Astrocyte of the spinal cord (primary cell): ENCODE measurements at regions not wholly inside any gene's neighbourhood (a gene's known extent, or its start where the extent isn't known, plus 50 kb on each side); places are given as distances from the start of the nearest gene placed in this dataset.

Experiments
- DNase-seq: peaks from one replicate; pipeline ENCODE4 v3.0.0; 2011; ENCODE audit warnings: low read depth, low spot score
- H3K4me3 ChIP-seq: 2 replicates; pipeline ENCODE4 v1.5.1; 2011; ENCODE audit warnings: low read depth, mild to moderate bottlenecking, low read length, moderate library complexity
- in situ Hi-C: cut with HindIII; loops from 2 replicates; pipeline ENCODE4 v1.10.0; 2017; ENCODE audit warnings: low sequenced_read_pairs
- TF ChIP-seq, protein P1 (sequence below): IDR thresholded peaks from 2 replicates; pipeline ENCODE4 v1.5.1; 2012; ENCODE audit warnings: low read depth, mild to moderate bottlenecking, low read length, inconsistent platforms

DNA sequence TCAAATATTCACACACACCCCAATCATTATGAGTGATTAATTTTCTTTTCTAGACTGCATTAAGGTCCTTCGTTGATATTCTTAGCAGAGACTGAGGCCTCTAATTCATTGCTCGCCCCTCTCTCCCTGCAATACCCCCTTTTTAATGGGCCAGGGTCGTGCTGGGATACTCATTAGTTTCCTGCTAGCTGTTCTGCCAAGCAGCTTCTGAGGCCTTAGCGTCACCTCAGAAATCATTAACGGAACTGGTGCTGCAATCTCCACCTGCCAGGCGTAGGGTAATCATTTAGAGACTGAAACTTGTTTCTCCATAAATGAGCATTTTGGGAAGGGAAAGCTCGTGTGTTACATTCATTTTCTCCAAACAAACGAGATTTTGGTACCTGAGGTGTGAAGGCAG, 1054.7 kb downstream of the GALC start:
- no peak for DNase-seq
- TF ChIP-seq, protein P1, sequence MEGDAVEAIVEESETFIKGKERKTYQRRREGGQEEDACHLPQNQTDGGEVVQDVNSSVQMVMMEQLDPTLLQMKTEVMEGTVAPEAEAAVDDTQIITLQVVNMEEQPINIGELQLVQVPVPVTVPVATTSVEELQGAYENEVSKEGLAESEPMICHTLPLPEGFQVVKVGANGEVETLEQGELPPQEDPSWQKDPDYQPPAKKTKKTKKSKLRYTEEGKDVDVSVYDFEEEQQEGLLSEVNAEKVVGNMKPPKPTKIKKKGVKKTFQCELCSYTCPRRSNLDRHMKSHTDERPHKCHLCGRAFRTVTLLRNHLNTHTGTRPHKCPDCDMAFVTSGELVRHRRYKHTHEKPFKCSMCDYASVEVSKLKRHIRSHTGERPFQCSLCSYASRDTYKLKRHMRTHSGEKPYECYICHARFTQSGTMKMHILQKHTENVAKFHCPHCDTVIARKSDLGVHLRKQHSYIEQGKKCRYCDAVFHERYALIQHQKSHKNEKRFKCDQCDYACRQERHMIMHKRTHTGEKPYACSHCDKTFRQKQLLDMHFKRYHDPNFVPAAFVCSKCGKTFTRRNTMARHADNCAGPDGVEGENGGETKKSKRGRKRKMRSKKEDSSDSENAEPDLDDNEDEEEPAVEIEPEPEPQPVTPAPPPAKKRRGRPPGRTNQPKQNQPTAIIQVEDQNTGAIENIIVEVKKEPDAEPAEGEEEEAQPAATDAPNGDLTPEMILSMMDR = no peak
- no peak overlapping the region for H3K4me3 ChIP-seq
- in situ Hi-C loops = no loop called here

DNA sequence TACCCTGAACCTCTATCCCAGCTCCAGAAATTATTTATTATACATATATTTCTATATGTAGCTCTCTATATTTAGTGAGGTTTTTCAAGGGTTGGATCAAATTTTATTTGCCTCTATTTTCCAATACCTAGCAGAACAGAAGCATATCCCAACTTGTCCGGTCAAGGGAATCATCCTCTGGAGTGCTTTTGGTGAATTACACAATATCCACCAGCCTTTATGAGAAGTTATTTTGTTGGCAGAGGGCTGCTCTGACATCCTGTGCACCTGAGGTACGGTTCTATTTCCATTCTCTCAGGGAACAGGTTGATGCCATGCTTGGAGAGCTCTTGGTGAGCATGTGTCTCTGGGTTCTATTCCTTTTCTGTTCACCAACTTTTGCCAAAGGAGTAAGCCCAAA, 1056.4 kb downstream of the GALC start:
- in situ Hi-C loops = no loop called here
- no peak for DNase-seq
- TF ChIP-seq, protein P1 = no peak
- no peak overlapping the region for H3K4me3 ChIP-seq

DNA sequence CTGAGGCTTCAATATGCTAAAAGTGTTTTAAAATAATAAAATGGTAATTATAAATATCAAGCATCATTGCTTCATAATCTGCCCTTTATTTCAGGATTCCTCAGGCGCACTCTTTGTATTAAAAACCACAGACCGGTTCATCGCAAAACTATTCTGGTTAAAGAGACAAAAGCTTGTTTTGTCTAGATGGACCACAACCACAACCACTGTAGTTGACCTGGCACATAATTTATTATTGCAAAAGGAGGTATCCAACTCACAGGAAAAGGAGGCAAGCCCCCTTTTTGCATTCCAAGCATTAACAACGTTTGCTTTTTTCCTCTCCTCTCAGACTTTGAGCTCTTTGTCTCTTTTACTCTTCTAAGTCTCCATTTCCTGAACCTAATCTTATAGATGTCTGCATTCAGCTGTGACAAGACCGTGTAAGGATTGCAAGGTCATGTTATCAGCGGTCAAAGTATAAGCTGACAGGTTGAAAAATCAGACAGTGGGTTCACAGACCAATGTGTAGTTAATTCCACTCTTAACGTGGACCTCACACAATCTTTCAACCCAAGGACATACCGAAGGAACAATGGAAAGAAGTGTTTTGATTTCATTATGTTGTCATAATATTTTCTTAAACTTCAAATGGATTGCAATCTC, 1057.6 kb downstream of the GALC start:
- in situ Hi-C loops = no loop called here
- H3K4me3 ChIP-seq = no peak overlapping the region
- TF ChIP-seq, protein P1 = no peak
- DNase-seq = peak; percentile 73

GRCh38 chr14:86933958-86934595, 1058.9 kb downstream of the GALC start:
- in situ Hi-C loops = no loop called here
- TF ChIP-seq, protein P1 = no peak
- no peak overlapping the region for H3K4me3 ChIP-seq
- DNase-seq = no peak

DNA sequence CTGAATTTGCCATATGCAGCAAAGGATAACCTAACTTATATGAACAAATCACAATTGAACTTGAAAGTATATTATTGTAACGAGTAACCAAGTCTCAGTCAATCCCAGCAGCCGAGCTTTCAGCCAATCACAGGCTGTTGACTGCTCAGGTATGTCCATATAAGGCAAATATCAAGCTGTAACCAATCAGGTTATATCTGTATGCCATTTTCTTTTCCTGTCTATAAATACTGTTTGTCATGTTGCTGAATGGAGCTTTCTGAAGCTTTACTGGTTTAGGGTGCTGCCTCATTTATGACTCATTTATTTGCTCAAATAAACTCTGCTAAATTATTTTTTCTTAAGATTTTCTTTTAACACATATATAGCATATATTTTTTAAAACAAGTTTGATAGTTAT, 1059.5 kb downstream of the GALC start:
- TF ChIP-seq, protein P1 = no peak
- peak; percentile 5 for DNase-seq
- no peak overlapping the region for H3K4me3 ChIP-seq
- in situ Hi-C loops = no loop called here

DNA sequence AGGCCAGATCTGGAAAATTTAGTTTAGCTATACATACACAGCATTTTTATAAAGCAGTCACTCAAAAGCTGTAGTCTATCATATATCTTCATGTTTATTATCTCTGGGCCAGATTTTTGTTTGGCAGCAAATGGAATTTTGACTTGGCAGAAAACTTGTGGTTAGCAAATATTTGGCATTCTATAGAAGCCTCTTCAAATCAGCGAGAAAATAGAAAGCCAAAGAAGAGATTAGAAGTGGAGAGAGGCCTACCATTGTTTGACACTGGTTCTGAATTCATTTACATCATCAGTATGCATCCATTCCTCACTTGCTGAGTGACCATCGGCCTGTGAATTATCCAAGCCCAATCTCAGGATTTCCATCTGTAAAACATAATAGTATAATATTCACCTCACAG, 1077.6 kb downstream of the GALC start:
- peak; percentile 16 for DNase-seq
- in situ Hi-C loops = no loop called here
- H3K4me3 ChIP-seq = no peak overlapping the region
- TF ChIP-seq, protein P1 = no peak
